ACHN (cell line): ENCODE measurements at regions not wholly inside any gene's neighbourhood (a gene's known extent, or its start where the extent isn't known, plus 50 kb on each side); places are given as distances from the start of the nearest gene placed in this dataset.
"Not testable (repeated sequence)": the region's sequence is repeated elsewhere in the genome, so short reads cannot be mapped to it uniquely, and the experiment has no call there.

Source experiments
- DNase-seq: peaks from one replicate; pipeline ENCODE4 v3.0.0-alpha.2; 2015
- in situ Hi-C: cut with HindIII; loops from 2 replicates; pipeline ENCODE4 v1.10.0; 2017; ENCODE audit warnings: low sequenced_read_pairs, low pct_ligation_motif_present, low pct_unique_long_range_greater_than_20kb

DNA sequence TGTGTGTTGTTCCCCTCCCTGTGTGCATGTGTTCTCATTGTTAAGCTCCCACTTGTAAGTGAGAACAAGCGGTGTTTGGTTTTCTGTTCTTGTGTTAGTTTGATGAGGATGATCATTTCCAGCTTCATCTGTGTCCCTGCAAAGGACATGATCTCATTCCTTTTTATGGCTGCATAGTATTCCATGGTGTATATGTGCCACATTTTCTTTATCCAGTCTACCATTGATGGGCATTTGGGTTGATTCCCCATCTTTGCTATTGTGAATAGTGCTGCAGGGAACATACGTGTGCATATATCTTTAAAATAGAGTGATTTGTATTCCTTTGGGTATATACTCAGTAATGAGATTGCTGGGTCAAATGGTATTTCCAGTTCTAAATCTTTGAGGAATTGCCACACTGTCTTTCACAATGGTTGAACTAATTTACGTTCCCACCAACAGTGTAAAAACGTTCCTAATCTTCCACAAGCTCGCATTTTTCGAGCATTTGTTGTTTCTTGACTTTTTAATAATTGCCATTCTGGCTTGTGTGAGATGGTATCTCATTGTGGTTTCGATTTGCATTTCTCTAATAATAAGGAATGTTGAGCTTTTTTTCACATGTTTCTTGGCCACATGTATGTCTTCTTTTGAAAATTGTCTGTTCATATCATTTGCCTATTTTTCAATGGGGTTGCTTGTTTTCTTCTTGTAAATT is 60.6 kb upstream of the PPP1R12A start:
- DNase-seq, in situ Hi-C loops: not testable (repeated sequence)

DNA sequence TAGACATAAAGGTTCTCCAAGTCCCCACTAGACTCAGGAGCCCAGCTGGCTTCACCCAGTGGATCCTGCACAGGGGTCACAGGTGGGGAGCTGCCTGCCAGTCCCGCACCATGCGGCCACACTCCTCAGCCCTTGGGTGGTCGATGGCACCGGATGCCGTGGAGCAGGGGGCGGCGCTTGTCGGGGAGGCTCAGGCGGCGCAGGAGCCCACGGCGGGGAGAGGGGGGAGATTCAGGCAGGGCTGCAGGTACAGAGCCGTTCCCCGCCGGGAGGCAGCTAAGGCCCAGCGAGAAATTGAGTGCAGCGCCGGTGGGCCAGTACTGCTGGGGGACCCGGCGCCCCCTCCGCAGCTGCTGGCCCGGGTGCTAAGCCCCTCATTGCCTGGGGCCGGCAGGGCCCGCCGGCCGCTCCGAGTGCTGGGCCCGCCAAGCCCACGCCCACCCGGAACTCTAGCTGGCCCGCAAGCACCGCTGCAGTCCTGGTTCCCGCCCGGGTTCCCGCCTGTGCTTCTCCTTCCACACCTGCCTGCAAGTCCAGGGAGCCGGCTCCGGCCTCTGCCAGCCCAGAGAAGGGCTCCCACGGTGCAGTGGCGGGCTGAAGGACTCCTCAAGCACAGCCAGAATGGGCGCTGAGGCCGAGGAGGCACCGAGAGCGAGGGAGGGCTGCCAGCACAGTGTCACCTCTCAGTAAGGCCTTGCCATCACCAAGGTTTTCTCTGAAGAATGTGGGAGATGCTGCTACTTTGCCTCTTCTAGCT is 58.4 kb upstream of the PPP1R12A start:
- DNase-seq: no peak
- in situ Hi-C loops: no loop called here

- in situ Hi-C loops: no loop called here
- DNase-seq: no peak
Measured at GRCh38 chr12:79991586-79991985, 56.7 kb upstream of the PPP1R12A start.

GRCh38 chr12:79990509-79991338 is 55.8 kb upstream of the PPP1R12A start:
- DNase-seq, in situ Hi-C loops: not testable (repeated sequence)

- in situ Hi-C loops: no loop called here
- DNase-seq: no peak
Measured at GRCh38 chr12:79988368-79988767, 53.5 kb upstream of the PPP1R12A start.

- in situ Hi-C loops: no loop called here
- no peak for DNase-seq
Measured at GRCh38 chr12:79987731-79988130, 52.8 kb upstream of the PPP1R12A start.
